Muscle of leg (tissue), 3 donors: ENCODE measurements at regions not wholly inside any gene's neighbourhood (a gene's known extent, or its start where the extent isn't known, plus 50 kb on each side); places are given as distances from the start of the nearest gene placed in this dataset.

Experiments
- DNase-seq: peaks from one replicate; pipeline ENCODE4 v3.0.0; 2013
- H3K27ac ChIP-seq: one replicate; pipeline ENCODE4 v1.5.1; 2013; ENCODE audit warnings: mild to moderate bottlenecking, low read length, control low read depth
- H3K27me3 ChIP-seq: one replicate; pipeline ENCODE4 v1.6.1; 2013; ENCODE audit warnings: low read length; ENCODE audit not compliant: control insufficient read depth, insufficient read depth
- H3K36me3 ChIP-seq: one replicate; pipeline ENCODE4 v1.6.1; 2013; ENCODE audit warnings: low read length; ENCODE audit not compliant: control insufficient read depth, insufficient read depth
- H3K4me1 ChIP-seq: one replicate; pipeline ENCODE4 v1.6.1; 2013; ENCODE audit warnings: low read length; ENCODE audit not compliant: control insufficient read depth, insufficient read depth
- H3K4me3 ChIP-seq: one replicate; pipeline ENCODE4 v1.5.1; 2013; ENCODE audit warnings: low read length, control low read depth
- H3K9me3 ChIP-seq: replicated peaks from 2 replicates; pipeline ENCODE4 v1.6.1; 2013; ENCODE audit warnings: low read depth, low read length; ENCODE audit not compliant: control insufficient read depth
- WGBS: methylation state at CpG from one replicate; pipeline ENCODE4 v1.1.5; 2013; ENCODE audit warnings: missing lambda C conversion rate; ENCODE audit not compliant: insufficient coverage; 5-methylcytosine and 5-hydroxymethylcytosine counted together

- H3K36me3 ChIP-seq, result no peaks in the 10 kb centered on the region
- no peak for DNase-seq
- no peaks in the 10 kb centered on the region for H3K9me3 ChIP-seq
- H3K27ac ChIP-seq, result no peak overlapping the region
- no peaks in the 10 kb centered on the region for H3K4me1 ChIP-seq
- H3K27me3 ChIP-seq, result peaks cover 3% of the 10 kb centered on the region
- no CpG with 5 or more reads among the region's 2 CpGs for WGBS
- no peak overlapping the region for H3K4me3 ChIP-seq
Measured at GRCh38 chr17:33401249-33401648, 108.2 kb upstream of the ASIC2 start.

- Histone ChIP-seq H3K27ac (no peak overlapping the region), H3K4me1 (no peaks in the 10 kb centered on the region), H3K36me3 (no peaks in the 10 kb centered on the region), H3K4me3 (no peak overlapping the region), H3K27me3 (peaks cover 3% of the 10 kb centered on the region), H3K9me3 (no peaks in the 10 kb centered on the region)
- no peak for DNase-seq
Measured at GRCh38 chr17:33403194-33403593, 110.1 kb upstream of the ASIC2 start.

- Histone ChIP-seq H3K9me3 (no peaks in the 10 kb centered on the region), H3K27ac (no peak overlapping the region), H3K4me3 (no peak overlapping the region), H3K27me3 (peaks cover 3% of the 10 kb centered on the region), H3K36me3 (no peaks in the 10 kb centered on the region), H3K4me1 (no peaks in the 10 kb centered on the region)
- no peak for DNase-seq
- WGBS, result 40% methylated on average over 1 of the region's 4 CpGs
Measured at GRCh38 chr17:33404070-33404819, 111.2 kb upstream of the ASIC2 start.

GRCh38 chr17:33416131-33416530, 123.0 kb upstream of the ASIC2 start:
- Histone ChIP-seq H3K36me3 (no peaks in the 10 kb centered on the region), H3K9me3 (no peaks in the 10 kb centered on the region), H3K4me1 (no peaks in the 10 kb centered on the region), H3K27me3 (no peaks in the 10 kb centered on the region), H3K4me3 (no peak overlapping the region), H3K27ac (no peak overlapping the region)
- no peak for DNase-seq
- WGBS, result 83% methylated on average over 1 of the region's 2 CpGs

- Histone ChIP-seq H3K9me3 (no peaks in the 10 kb centered on the region), H3K4me1 (no peaks in the 10 kb centered on the region), H3K36me3 (no peaks in the 10 kb centered on the region), H3K4me3 (no peak overlapping the region), H3K27me3 (no peaks in the 10 kb centered on the region), H3K27ac (no peak overlapping the region)
- 57% methylated on average over 3 of the region's 3 CpGs for WGBS
- DNase-seq, result peak; percentile 1
Measured at GRCh38 chr17:33421933-33422332, 128.8 kb upstream of the ASIC2 start.

- 100% methylated on average over 2 of the region's 6 CpGs for WGBS
Measured at GRCh38 chr17:33433581-33433980, 140.5 kb upstream of the ASIC2 start.

GRCh38 chr17:33434841-33435240, 141.7 kb upstream of the ASIC2 start:
- Histone ChIP-seq H3K9me3 (no peaks in the 10 kb centered on the region), H3K27me3 (no peaks in the 10 kb centered on the region), H3K4me1 (no peaks in the 10 kb centered on the region), H3K27ac (no peak overlapping the region), H3K36me3 (no peaks in the 10 kb centered on the region), H3K4me3 (no peak overlapping the region)
- no peak for DNase-seq

More at GRCh38 chr17:33433581-33433980, 140.5 kb upstream of the ASIC2 start:
- H3K9me3 ChIP-seq, result no peaks in the 10 kb centered on the region
- no peaks in the 10 kb centered on the region for H3K36me3 ChIP-seq
- H3K27me3 ChIP-seq, result no peaks in the 10 kb centered on the region
- no peaks in the 10 kb centered on the region for H3K4me1 ChIP-seq
- H3K27ac ChIP-seq, result no peak overlapping the region
- DNase-seq, result no peak
- no peak overlapping the region for H3K4me3 ChIP-seq

- Histone ChIP-seq H3K27me3 (no peaks in the 10 kb centered on the region), H3K4me1 (no peaks in the 10 kb centered on the region), H3K9me3 (no peaks in the 10 kb centered on the region), H3K27ac (no peak overlapping the region), H3K4me3 (no peak overlapping the region), H3K36me3 (no peaks in the 10 kb centered on the region)
- WGBS, result 85% methylated on average over 2 of the region's 2 CpGs
- DNase-seq, result no peak
Measured at GRCh38 chr17:33435721-33436301, 142.7 kb upstream of the ASIC2 start.

GRCh38 chr17:33436321-33436720, 143.2 kb upstream of the ASIC2 start:
- Histone ChIP-seq H3K4me1 (no peaks in the 10 kb centered on the region), H3K4me3 (no peak overlapping the region), H3K27me3 (no peaks in the 10 kb centered on the region), H3K36me3 (no peaks in the 10 kb centered on the region), H3K27ac (no peak overlapping the region), H3K9me3 (no peaks in the 10 kb centered on the region)
- DNase-seq, result peak; percentile 3
- WGBS, result 88% methylated on average over 2 of the region's 3 CpGs

- Histone ChIP-seq H3K27ac (no peak overlapping the region), H3K27me3 (no peaks in the 10 kb centered on the region), H3K9me3 (no peaks in the 10 kb centered on the region), H3K4me1 (no peaks in the 10 kb centered on the region), H3K36me3 (no peaks in the 10 kb centered on the region), H3K4me3 (no peak overlapping the region)
- no CpG with 5 or more reads among the region's 2 CpGs for WGBS
- DNase-seq, result no peak
Measured at GRCh38 chr17:33438139-33438538, 145.0 kb upstream of the ASIC2 start.

GRCh38 chr17:33438578-33438977, 145.5 kb upstream of the ASIC2 start:
- Histone ChIP-seq H3K4me1 (no peaks in the 10 kb centered on the region), H3K36me3 (no peaks in the 10 kb centered on the region), H3K27me3 (no peaks in the 10 kb centered on the region), H3K4me3 (no peak overlapping the region), H3K9me3 (no peaks in the 10 kb centered on the region), H3K27ac (no peak overlapping the region)
- WGBS, result no CpG with 5 or more reads among the region's 1 CpG
- DNase-seq, result no peak
